Smooth muscle cell of the brain vasculature (primary cell): ENCODE measurements at regions not wholly inside any gene's neighbourhood (a gene's known extent, or its start where the extent isn't known, plus 50 kb on each side); places are given as distances from the start of the nearest gene placed in this dataset.
"Not testable (repeated sequence)": the region's sequence is repeated elsewhere in the genome, so short reads cannot be mapped to it uniquely, and the experiment has no call there.

Source experiments
- DNase-seq: peaks from one replicate; pipeline ENCODE4 v3.0.0-alpha.2; 2012; ENCODE audit warnings: low read depth, low spot score

DNA sequence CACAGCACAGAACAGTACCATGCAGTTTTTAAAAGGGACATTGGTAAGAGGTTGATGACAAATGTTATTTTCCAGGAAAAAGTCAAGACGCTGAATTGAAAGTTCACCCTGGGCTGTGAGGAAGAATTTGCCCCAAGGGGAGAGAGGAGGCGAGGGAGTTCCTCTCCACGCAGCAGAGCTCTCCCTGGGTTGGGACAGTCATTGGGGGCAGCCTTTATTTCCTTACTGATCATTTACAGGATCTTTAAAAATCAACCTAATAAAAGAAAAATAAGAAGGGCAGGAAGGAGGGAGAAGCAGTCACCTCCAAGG is 49.9 kb upstream of the WNT7B start:
- DNase-seq, result no peak

DNA sequence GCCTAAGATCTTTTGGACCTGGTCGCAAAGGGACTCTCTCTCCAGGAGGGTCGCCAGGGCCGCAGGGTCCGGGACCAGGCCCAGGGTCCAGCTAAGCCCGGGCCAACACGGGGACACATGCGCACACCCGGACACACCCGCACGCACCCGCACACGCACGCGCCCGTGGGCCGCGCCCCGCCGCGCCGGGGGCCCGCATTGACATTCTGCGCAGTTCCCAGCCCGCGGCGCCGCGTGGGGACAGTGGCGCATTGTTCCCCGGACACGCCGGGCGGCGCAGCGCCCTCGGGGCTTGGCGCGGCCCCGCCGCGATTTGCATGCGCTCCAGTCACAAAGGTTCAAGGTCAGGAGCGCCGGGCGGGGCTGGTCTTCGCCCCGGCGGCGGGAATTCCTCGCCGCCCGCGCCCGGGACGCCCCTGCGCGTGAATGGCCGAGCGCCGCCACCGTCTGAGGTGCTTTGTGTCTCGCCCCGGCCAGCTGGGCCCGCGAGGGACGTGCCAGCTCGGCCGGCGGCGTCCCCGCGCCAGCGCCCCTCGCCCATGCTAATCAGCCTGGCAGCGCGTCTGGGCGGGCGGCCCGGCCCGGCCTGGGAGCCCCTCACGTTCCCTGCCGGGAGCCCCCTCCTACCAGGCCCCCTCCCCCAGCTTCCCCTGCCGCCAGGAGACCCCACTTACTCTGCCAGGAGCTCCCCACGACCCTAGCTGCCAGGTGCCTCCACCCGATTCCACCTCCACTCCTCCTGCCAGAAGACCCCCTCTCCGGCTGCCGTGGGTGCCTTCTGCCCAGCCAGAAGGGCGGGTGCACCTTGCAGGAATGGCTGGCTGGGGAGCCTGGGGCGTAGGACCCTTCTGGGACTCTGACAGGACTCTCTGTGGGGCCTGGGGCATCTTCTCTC is 50.5 kb upstream of the WNT7B start:
- no peak for DNase-seq

DNA sequence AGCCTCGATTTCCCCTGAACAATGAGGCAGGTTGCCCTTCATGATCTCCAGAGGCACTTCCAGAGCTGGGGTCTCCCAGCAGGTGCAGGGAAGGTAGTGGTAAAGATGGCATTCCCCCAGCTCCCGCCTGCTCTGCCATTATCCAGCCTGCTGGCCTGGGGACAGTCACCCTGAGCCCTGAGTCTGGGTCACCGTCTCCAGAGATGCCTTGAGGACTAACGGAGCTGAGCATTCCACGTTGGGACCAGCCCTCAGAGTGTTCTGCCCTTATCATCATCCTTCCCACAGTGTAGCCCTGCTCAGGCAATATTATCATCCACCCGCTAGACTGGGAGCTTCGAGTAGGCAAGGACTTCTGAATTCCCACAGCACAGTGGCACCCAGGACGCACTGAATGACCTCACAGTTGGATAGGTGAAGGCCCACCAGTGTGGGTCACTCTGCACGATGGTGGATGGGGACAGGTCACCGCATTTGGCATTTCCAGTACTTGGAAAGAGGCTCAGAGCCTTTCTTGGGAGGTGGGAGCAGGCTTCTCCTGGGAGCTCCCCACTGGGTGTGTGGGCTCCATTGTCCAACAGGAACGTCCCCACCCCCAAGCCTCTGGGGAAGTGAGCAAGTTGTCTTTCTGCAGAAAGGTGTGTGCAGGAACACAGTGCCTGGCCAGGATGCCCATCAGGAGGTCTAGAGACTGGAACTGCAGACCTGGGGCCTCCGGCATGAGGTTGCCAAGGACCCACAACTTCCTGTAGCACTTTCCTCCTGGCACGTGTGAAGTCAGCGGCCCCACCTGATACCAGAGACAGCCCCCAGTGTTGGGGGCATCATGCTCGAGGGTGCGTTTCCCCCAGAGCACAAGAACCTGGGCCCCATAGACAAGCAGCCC is 51.4 kb upstream of the WNT7B start:
- no peak for DNase-seq

DNA sequence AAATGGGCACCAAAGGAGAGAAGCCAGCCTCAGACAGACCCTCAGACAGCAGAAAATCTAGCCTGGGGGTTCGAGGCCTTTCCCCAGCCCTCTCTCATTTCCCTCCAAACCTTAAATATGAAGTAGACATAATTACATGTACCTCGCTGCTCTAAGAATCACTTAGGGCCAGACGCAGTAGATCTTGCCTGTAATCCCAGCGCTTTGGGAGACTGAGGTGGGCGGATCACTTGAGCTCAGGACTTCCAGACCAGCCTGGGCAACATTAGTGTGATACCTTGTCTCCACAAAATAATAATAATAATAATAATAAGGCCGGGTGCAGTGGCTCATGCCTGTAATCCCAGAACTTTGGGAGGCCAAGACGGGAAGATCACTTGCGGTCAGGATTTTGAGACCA is 52.1 kb upstream of the WNT7B start:
- DNase-seq, result no peak

DNA sequence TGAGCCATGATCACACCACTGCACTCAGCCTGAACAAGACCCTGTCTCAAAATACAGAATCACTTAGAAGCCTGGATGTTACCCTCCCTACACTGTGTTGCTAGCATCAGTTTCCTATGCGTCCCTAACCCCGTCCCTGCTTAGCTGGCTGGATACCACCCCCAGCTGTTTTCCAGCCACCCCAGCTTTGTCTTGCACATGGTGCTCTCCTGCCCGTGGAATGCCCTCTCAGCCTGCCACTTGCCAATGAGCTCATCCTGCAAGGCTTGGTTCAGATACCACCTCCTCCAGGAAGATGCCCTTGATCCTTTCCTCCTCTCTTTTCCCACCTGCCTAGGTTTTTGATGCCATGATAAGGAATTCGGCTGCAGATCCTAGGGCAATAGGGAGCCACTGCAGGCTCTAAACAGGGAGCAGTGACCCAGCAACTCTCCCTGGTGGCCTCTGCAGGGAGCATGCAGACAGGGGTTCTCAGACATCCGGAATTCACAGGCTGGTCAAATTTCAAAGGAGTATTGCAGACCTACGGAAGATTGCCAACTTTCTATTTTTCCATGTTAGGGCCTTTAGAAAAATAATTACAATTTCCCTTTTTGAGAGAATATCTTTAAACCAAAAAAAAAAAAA is 52.7 kb upstream of the WNT7B start:
- DNase-seq, result no peak

DNA sequence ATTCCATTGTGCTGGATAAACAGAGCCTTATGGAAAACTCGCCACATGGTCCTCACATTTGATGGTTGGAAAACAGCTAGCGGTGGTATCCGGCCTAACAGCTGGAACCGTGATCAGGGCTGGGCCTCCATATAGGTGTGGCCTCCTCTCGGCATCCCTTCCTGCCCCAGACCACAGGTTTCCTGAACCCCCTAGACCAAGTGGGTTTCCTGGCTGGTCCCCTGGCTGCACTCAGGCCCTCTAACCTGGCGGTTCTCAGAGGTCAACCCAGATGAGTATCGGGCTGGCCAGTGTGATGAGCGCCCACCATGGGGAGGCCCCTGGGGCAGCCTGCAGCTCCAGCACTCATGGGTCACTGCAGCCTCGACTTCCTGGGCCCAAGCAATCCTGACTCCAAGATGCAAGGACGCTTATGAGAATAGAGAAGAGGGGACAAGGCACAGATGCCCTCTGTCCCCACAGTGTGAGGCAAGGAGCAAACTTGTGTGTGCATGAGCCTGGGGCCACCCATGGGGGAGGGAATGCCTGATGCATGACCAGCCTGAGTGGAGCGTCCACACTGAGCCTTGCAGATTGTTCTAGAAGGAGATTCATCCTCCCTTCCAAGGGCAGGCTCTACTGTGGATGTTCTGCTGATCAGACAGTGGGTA is 53.4 kb upstream of the WNT7B start:
- DNase-seq, result no peak

DNA sequence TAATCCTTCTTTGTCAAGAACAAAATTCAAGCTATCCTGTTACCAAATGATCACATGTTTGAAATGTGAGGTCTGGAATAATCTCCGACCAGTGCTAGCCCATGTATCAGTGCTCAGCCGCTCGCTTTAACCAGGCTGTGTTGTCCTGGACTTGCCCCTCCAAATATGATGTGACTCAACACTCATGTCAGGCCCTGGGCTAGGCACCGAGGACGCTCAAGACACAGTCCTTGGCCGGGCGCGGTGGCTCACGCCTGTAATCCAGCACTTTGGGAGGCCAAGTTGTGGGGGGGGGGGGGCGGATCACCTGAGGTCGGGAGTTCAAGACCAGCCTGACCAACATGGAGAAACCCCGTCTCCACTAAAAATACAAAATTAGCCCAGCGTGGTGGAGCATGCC is 54.1 kb upstream of the WNT7B start:
- no peak for DNase-seq

DNA sequence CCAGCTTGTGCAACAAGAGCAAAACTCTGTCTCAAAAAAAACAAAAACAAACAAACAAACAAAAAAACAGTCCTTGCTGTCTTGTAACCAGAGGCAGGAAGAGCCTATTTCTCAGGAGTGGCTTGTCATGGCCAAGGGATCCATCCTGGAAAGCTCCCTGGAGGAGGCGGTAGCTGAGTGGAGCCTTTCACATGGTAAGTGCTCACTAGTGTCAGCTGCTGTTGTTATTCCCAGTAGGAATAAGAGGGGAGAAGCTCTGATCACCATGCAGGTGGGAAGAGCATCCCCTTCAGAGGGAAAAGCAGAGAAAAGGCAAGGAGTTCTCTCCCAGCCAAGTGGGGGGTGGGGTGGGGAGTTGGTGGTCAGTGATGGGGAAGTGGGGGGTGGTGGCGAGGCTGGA is 54.6 kb upstream of the WNT7B start:
- no peak for DNase-seq

DNA sequence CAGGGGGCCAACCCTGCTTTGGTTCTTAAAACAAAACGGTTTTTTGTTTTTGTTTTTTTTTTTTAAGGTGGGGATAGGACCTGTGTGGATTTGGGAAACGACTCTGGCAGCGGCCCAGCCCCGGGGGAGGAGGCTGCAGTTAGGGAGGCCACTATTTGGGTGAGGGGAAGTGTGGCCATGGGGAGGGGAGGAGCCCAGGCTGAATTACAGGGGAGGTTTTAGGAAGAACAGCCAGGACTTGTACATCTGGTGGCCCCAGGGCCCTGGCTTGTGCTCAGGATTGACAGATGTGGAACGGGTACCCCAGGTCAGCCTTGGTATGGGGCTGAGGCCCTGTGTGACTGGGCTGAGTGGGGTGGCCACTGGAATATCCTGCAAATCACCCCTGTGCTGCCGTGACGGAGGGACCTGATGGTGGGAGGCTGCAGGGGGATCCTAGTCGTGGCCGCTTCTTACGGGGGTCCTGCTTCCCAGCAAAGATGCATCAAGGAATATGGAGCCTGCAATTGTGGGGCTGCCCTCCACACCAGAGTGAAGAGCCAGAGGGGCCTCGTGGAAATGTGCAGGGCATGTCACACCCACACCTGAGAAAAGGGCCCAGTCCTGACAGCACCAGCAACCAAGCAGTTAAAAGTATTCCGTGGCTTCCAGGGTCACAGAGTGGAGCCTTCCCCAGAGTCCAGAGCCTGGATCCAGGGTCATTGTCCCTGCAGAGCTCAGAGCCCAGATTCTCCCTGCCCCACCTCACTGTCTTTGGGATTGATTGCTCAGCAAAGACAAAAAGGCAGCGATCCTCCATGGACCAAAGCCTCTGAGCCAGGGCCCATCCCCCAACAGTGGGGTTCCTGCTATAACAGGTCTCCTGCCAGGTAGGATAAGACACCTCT is 55.2 kb upstream of the WNT7B start:
- no peak for DNase-seq

DNA sequence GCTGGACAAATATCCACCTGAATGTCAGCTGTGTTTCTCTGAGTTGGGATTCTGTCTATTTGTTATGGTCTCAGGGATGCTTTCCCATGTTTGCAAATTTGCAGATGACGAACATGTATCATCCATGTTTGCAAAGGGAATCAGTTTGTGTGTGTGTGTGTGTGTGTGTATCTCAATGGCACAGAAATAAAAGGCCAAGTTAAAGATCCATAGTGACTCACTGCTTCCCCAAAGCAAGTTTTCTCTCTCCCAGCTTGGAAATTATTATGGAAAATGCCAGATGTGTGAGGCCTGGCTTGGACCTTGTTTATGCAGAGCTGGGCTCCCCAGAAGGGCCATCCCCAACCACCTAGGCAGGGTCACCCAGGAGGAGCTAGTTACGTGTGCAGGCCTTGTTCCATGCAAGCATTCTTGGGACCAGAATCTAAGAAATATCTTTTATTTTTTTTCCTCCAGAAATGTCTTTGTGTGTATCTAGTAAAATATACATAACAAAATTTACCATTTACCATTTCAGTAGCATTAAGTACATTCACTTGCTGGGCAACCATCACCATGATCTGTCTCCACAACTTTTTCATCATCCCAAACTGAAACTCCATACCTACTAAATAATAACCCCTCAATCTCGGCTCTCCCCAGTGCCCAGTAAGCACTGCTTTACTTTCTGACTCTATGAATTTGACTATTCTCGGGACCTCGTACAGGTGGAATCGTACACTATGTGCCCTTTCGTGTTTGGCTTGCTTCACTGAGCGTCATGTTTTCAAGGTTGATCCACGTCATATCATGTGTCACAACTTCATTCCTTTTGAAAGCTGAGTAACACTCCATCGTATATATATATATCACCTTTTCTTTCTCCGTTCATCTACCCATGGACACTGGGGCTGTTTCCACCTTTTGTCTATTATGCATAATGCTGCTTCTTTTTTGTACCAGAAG is 56.6 kb upstream of the WNT7B start:
- DNase-seq, result no peak

DNA sequence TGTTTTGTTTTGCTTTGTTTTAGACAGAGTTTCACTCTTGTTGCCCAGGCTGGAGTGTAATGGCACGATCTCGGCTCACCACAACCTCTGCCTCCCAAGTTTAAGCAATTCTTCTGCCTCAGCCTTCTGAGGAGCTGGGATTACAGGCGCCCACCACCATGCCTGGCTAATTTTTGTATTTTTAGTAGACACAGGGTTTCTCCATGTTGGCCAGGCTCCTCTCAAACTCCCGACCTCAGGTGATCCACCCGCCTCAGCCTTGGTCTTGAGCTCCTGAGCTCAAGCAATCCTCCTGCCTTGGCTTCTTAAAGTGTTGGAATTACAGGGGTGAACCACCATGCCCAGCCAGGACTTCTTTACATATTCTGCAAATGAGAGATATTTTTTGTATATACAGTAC is 57.5 kb upstream of the WNT7B start:
- DNase-seq, result not testable (repeated sequence)

DNA sequence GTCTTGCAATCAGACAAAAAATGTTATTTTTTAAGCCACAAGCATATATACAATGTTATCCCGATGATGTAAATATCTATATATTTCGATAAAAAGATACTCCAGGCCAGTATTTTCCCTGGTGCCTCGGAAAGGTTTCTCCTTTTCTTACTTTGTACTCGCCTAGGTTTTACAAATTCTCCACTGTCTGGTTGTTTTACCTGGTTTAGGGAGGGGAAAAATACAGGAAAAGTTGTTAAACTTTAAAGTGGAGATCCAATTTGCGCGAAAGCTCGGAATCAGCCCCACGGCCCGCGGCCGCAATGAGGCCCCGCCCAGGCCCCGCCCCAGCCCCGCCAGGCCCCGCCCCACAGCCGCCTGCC is 58.4 kb upstream of the WNT7B start:
- DNase-seq, result no peak

DNA sequence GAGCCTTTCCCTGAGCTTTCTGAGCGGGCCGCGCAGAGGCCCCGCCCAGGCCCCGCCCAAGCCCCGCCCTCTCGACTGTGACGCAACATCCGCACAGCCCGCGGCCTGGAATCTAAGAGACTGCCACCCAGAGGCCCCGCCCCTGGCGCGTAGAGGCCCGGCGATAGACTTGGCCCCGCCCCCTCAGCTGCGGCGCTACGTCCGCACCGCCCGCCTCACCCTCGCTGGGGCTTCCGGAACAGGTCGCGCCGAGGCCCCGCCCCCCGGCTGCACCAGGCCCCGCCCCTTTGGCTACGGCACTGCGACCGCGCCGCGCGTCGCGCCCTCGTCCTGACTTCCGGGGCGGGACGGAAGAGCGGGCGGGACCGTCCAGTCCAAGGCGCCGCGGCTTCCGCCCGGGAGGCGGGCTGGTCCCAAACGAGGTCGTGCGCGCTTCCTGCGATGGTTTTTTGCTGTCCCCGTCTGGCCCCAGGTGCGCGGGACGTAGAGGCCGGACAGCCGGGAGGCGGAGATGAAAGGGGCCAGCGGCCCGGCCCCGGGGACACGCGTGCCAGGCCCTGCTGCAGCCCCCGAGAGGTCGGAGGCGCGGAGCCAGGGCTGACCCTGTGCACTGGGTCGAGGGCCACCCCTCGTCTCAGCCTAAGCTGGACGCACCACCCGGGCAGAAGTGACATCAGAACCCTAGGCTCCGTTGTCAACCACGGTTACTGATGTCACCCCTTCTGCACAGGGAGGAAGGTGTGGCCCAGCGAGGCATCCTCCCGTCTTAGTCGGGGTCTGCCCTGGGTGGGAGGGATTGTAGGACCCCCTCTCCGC is 59.0 kb upstream of the WNT7B start:
- DNase-seq, result peak; percentile 99

DNA sequence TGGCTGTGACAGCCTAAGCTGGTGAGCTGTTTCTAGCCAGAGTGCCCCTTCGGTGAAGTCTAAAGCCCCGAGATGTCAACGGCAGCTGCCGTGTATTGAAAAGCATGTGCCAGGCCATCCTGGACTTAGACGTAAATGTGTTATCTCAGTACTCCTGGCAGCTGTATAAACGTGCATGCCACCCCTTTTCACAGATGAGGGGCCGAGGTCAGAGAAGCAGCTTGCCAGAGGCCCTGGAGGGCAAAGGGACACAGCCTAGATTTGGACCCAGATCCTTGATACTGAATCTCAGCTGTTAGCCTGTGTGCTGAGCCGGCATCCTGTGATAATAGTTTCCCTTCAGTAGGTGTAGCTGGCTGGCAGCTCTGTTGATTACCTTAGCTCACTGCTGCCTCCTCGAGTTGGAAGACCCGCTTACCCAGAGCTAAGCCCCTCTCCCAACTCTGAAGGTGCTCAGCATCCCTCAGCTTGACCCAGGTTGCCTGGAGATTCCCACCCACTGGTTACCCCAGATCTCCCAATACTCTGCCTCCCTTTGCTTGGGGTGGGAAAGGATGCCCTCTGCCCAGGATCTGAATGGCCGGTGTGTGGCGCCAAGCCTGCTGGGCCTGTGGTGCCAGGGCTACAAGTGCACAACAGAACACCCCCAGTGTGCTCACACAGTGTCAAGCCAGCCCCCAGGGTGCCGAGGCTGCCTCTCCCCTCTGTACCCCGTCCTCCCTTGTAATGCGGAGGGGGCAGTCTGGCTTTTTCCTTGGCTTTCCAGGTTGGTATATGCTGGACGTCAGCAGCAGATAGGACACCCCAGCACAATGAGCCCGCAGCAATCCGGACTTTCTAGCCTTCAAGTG is 59.8 kb upstream of the WNT7B start:
- DNase-seq, result no peak

DNA sequence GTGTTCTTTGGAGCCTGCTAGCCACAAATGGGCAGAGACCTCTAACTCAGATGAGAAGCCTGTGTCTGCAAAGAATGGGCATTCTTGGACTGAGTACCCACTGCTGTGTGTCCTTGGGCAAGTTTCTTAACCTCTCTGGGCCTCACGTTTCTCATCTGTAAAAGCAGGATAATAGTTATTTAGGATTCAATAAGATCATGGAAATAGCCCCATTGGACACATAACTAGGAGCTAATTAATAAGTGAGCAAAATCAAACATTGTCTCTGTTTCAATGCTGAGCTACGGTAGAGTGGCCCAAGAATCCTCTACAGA is 61.2 kb upstream of the WNT7B start:
- DNase-seq, result no peak

DNA sequence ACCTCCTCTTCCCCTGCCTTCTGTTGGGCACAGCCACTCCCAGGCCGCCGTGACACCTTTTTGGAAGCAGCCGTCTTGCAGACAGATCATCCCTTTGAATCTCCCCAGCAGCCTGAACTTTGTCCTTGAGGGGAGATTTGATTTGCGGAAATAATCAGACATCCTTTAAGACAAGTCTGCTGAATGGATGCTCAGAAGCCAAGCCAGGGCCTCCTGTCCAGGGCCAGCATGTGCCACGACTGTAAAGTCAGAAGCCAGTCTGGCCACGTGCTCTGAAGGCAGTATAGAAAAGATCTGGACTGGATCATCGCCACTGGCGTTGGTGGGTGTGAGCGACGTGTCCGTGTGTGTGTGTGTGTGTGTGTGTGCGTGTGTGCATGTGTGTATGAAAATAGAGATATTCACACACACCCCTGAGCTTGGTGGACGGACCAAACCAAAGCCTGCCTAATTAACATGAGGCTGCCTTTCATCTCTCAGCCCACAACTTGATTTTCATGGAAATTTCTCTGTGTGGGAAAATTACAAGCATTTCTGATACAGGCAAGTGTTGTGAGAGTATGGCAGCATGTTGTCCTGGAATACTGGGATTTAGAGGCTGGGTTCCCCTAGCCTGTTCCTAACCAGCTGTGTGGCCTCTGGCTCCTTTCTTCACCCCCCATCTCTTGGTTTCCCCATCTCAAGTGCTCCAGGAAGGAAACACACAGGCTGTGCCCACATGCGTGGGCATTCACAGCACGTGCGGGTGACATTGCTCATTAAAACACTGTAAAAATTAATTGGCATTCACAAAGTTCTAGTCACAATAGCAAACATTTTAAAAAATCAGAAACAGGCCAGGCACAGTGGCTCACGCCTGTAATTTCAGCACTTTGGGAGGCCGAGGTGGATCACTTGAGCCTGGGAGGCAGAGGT is 61.8 kb upstream of the WNT7B start:
- DNase-seq, result no peak

DNA sequence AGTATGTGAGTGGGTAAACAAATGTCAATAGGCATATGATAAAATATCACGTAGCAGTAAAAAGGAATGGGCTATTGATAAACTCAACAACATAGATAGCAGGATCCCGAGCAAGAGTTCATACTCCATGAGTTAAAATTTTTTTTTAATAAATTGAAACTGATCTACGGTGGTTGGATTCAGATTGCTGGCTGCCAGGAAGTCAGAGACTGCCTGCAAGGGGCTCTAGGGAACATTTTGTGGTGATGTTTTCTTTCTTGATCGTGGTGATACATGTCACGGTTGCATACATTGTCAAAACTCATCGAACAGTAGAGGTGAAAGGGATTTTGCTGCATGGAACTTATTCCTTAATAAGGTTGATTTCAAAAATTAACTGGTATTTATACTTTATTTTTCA is 62.6 kb upstream of the WNT7B start:
- DNase-seq, result no peak
